H9 (cell line): ENCODE measurements at regions not wholly inside any gene's neighbourhood (a gene's known extent, or its start where the extent isn't known, plus 50 kb on each side); places are given as distances from the start of the nearest gene placed in this dataset.

ENCODE experiments used
- DNase-seq: peaks from one replicate; pipeline ENCODE4 v3.0.0-alpha.2; 2017
- H2AFZ ChIP-seq: one replicate; pipeline ENCODE4 v1.6.1; 2013; ENCODE audit warnings: mild to moderate bottlenecking, low read length, control low read depth, moderate library complexity
- H2AK5ac ChIP-seq: 2 replicates; pipeline ENCODE4 v1.6.1; 2013; ENCODE audit warnings: low read length, control low read depth, mixed read lengths; ENCODE audit not compliant: insufficient read length
- H2BK120ac ChIP-seq: one replicate; pipeline ENCODE4 v1.6.1; 2013; ENCODE audit warnings: low read depth, mild to moderate bottlenecking, low read length, control low read depth, inconsistent platforms; ENCODE audit not compliant: poor library complexity, severe bottlenecking
- H2BK12ac ChIP-seq: 2 replicates; pipeline ENCODE4 v1.6.1; 2013; ENCODE audit warnings: low read length, control low read depth, mixed read lengths, low read depth; ENCODE audit not compliant: insufficient read length
- H2BK15ac ChIP-seq: 2 replicates; pipeline ENCODE4 v1.6.1; 2013; ENCODE audit warnings: low read depth, low read length, control low read depth
- H2BK20ac ChIP-seq: one replicate; pipeline ENCODE4 v1.6.1; 2013; ENCODE audit warnings: low read depth, mild to moderate bottlenecking, low read length, control low read depth, inconsistent platforms; ENCODE audit not compliant: poor library complexity, severe bottlenecking
- H2BK5ac ChIP-seq: 2 replicates; pipeline ENCODE4 v1.6.1; 2013; ENCODE audit warnings: low read length, control low read depth, mixed read lengths; ENCODE audit not compliant: insufficient read length
- H3K14ac ChIP-seq: 2 replicates; pipeline ENCODE4 v1.6.1; 2013; ENCODE audit warnings: low read length, control low read depth; ENCODE audit not compliant: insufficient read depth
- H3K18ac ChIP-seq: 2 replicates; pipeline ENCODE4 v1.6.1; 2013; ENCODE audit warnings: low read depth, mild to moderate bottlenecking, mixed read lengths, low read length, control low read depth; ENCODE audit not compliant: insufficient read length
- H3K23ac ChIP-seq: 2 replicates; pipeline ENCODE4 v1.6.1; 2013; ENCODE audit warnings: low read length, control low read depth, mixed read lengths, low read depth; ENCODE audit not compliant: insufficient read length
- H3K23me2 ChIP-seq: 2 replicates; pipeline ENCODE4 v1.6.1; 2013; ENCODE audit warnings: low read depth, mild to moderate bottlenecking, mixed read lengths, low read length, control low read depth; ENCODE audit not compliant: insufficient read length, poor library complexity, severe bottlenecking
- H3K27ac ChIP-seq: 2 replicates; pipeline ENCODE4 v1.5.1; 2013; ENCODE audit warnings: low read length, control low read depth, mixed read lengths, low read depth; ENCODE audit not compliant: insufficient read length
- H3K27me3 ChIP-seq: 2 replicates; pipeline ENCODE4 v1.6.1; 2013; ENCODE audit warnings: low read length, control low read depth, inconsistent platforms; ENCODE audit not compliant: insufficient read depth
- H3K4ac ChIP-seq: 2 replicates; pipeline ENCODE4 v1.6.1; 2013; ENCODE audit warnings: low read depth, mild to moderate bottlenecking, control low read depth, inconsistent platforms, low read length, moderate library complexity
- H3K4me1 ChIP-seq: 2 replicates; pipeline ENCODE4 v1.6.1; 2013; ENCODE audit warnings: low read length, control low read depth, inconsistent platforms; ENCODE audit not compliant: insufficient read depth
- H3K4me2 ChIP-seq: 2 replicates; pipeline ENCODE4 v1.6.1; 2013; ENCODE audit warnings: low read length, control low read depth, mixed read lengths; ENCODE audit not compliant: insufficient read length, insufficient read depth
- H3K56ac ChIP-seq: 2 replicates; pipeline ENCODE4 v1.6.1; 2013; ENCODE audit warnings: low read depth, mild to moderate bottlenecking, mixed read lengths, low read length, control low read depth; ENCODE audit not compliant: insufficient read length
- H3K79me1 ChIP-seq: 2 replicates; pipeline ENCODE4 v1.6.1; 2013; ENCODE audit warnings: low read depth, mild to moderate bottlenecking, moderate library complexity, low read length, control low read depth, inconsistent platforms; ENCODE audit not compliant: insufficient read depth, poor library complexity, severe bottlenecking
- H3K79me2 ChIP-seq: 2 replicates; pipeline ENCODE4 v1.6.1; 2013; ENCODE audit warnings: low read length, control low read depth, inconsistent platforms; ENCODE audit not compliant: insufficient read depth
- H3K9ac ChIP-seq: 2 replicates; pipeline ENCODE4 v1.6.1; 2013; ENCODE audit warnings: low read length, control low read depth, mixed read lengths; ENCODE audit not compliant: insufficient read length; ENCODE audit errors: extremely low read depth
- H3K9me3 ChIP-seq: one replicate; pipeline ENCODE4 v1.6.1; 2013; ENCODE audit warnings: low read depth, low read length, inconsistent platforms; ENCODE audit not compliant: control insufficient read depth
- H3T11ph ChIP-seq: one replicate; pipeline ENCODE4 v1.6.1; 2013; ENCODE audit warnings: mild to moderate bottlenecking, low read length, control low read depth, inconsistent platforms
- H4K20me1 ChIP-seq: one replicate; pipeline ENCODE4 v1.6.1; 2013; ENCODE audit not compliant: control insufficient read depth, insufficient read length, insufficient read depth
- H4K5ac ChIP-seq: 2 replicates; pipeline ENCODE4 v1.6.1; 2013; ENCODE audit warnings: low read depth, mild to moderate bottlenecking, mixed read lengths, low read length, control low read depth; ENCODE audit not compliant: insufficient read length
- H4K8ac ChIP-seq: replicated peaks from 2 replicates; pipeline ENCODE4 v1.6.1; 2013; ENCODE audit warnings: low read length, control low read depth, mixed read lengths, low read depth; ENCODE audit not compliant: insufficient read length
- H4K91ac ChIP-seq: 2 replicates; pipeline ENCODE4 v1.6.1; 2013; ENCODE audit warnings: low read depth, mild to moderate bottlenecking, moderate library complexity, mixed read lengths, low read length, control low read depth; ENCODE audit not compliant: insufficient read length
- H3K27ac Mint-ChIP-seq, 3 experiments: 2 replicates in 2 of 3; 3 replicates in 1 of 3; pipeline ENCODE4 v1.8.0; 2020 to 2021; ENCODE audit warnings: mixed read lengths in 3 of 3, mild to moderate bottlenecking in 1 of 3, moderate library complexity in 1 of 3
- H3K27me3 Mint-ChIP-seq: 2 replicates; pipeline ENCODE4 v1.8.0; 2021; ENCODE audit warnings: low read depth, mild to moderate bottlenecking, moderate library complexity, mixed read lengths
- H3K36me3 Mint-ChIP-seq, 3 experiments: 2 replicates in 2 of 3; 3 replicates in 1 of 3; pipeline ENCODE4 v1.8.0; 2020 to 2021; ENCODE audit warnings: low read depth in 3 of 3, mixed read lengths in 3 of 3; ENCODE audit not compliant: insufficient read depth in 1 of 3
- H3K4me1 Mint-ChIP-seq, 2 experiments: 2 replicates each; pipeline ENCODE4 v1.8.0; 2020; ENCODE audit warnings: mixed read lengths in 2 of 2
- H3K4me3 Mint-ChIP-seq, 2 experiments: 2 replicates in 1 of 2; 3 replicates in 1 of 2; pipeline ENCODE4 v1.8.0; 2020 to 2021; ENCODE audit warnings: mild to moderate bottlenecking in 2 of 2, mixed read lengths in 2 of 2, moderate library complexity in 1 of 2
- H3K9me3 Mint-ChIP-seq, 2 experiments: 2 replicates in 1 of 2; 3 replicates in 1 of 2; pipeline ENCODE4 v1.8.0; 2020; ENCODE audit warnings: mild to moderate bottlenecking in 2 of 2, mixed read lengths in 2 of 2, moderate library complexity in 1 of 2
- WGBS: extraction: QIAGEN DNeasy Blood & Tissue Kit; methylation state at CpG from one replicate; pipeline ENCODE4 v1.1.7; 2013; ENCODE audit warnings: missing lambda C conversion rate, low lambda C conversion rate, mixed read lengths; ENCODE audit not compliant: insufficient read length; ENCODE audit errors: extremely low coverage; 5-methylcytosine and 5-hydroxymethylcytosine counted together
- TF ChIP-seq, protein P1 (sequence below): fragments of 200-600 bp; sonication (generic); conservative IDR thresholded peaks from 3 replicates; pipeline ENCODE4 v1.8.0; 2021; ENCODE audit warnings: antibody characterized with exemption, mild to moderate bottlenecking

DNA sequence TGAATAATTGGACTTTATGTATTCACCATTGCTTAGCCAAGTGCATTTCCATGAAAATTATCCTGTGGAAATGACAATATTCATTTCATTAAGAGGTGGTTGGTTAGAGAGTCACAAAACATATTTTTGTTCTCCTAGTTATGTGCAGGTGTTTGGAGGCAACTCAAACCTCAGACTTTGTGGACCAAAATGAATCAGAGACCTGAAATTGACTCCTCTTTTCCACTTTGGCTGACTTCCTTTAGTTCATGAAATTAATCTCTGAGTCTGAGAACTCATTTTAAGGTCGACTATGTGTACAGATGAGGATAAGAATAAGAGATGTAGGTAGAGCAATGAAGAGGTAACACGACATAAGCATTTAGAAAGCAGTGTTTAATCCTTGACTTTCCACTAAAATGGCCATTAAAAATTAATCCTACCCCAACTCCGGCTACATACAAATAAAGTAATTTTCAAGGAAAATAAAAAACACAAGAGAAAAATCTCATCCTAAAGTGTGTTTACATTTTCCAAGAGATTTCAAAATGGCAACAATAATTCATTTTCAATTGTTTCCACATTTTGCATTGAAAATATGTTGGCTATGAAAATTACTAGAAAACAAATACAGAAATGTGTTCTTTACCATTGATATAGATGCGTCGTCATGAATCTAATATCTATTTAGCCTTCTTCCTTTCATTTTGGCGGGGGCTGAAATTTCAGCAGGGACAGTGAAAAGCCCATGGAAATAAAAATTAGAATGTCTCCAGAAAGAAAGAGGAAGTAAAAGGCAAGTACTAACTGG, 185.4 kb upstream of the CSNK1A1L start:
- H2BK12ac ChIP-seq = no peak overlapping the region
- no peak overlapping the region for H3K4me3 Mint-ChIP-seq
- H3K14ac ChIP-seq = no peak overlapping the region
- H3T11ph ChIP-seq = no peak overlapping the region
- peaks cover 2% of the 10 kb centered on the region; the same call in 1 of the 2 replicates for H3K27me3 Mint-ChIP-seq
- H3K4ac ChIP-seq = no peak overlapping the region
- H4K20me1 ChIP-seq = no peaks in the 10 kb centered on the region
- no peaks in the 10 kb centered on the region for H3K4me1 Mint-ChIP-seq
- no peaks in the 10 kb centered on the region; the same call in 1 of the 2 replicates for H3K4me1 ChIP-seq
- no peaks in the 10 kb centered on the region for H3K9me3 ChIP-seq
- whole genome bisulfite sequencing = no CpG with 5 or more reads among the region's 6 CpGs
- no peak overlapping the region for H2BK5ac ChIP-seq
- H2BK15ac ChIP-seq = no peak overlapping the region
- peaks cover 0 to 5% of the 10 kb centered on the region in 2 experiments; a peak in 2 of 5 replicates for H3K9me3 Mint-ChIP-seq
- no peak overlapping the region for H3K18ac ChIP-seq
- H3K79me1 ChIP-seq = no peaks in the 10 kb centered on the region
- H4K91ac ChIP-seq = no peak overlapping the region
- H3K79me2 ChIP-seq = no peaks in the 10 kb centered on the region
- H3K23ac ChIP-seq = no peak overlapping the region
- H3K23me2 ChIP-seq = no peaks in the 10 kb centered on the region
- no peak overlapping the region for H3K4me2 ChIP-seq
- no peak overlapping the region for H2AFZ ChIP-seq
- no peak overlapping the region for H4K8ac ChIP-seq
- no peak overlapping the region for H3K9ac ChIP-seq
- no peak overlapping the region for H3K56ac ChIP-seq
- TF ChIP-seq, protein P1, sequence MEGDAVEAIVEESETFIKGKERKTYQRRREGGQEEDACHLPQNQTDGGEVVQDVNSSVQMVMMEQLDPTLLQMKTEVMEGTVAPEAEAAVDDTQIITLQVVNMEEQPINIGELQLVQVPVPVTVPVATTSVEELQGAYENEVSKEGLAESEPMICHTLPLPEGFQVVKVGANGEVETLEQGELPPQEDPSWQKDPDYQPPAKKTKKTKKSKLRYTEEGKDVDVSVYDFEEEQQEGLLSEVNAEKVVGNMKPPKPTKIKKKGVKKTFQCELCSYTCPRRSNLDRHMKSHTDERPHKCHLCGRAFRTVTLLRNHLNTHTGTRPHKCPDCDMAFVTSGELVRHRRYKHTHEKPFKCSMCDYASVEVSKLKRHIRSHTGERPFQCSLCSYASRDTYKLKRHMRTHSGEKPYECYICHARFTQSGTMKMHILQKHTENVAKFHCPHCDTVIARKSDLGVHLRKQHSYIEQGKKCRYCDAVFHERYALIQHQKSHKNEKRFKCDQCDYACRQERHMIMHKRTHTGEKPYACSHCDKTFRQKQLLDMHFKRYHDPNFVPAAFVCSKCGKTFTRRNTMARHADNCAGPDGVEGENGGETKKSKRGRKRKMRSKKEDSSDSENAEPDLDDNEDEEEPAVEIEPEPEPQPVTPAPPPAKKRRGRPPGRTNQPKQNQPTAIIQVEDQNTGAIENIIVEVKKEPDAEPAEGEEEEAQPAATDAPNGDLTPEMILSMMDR = no peak
- H2BK20ac ChIP-seq = no peak overlapping the region
- H3K36me3 Mint-ChIP-seq = peaks cover 0 to 5% (median 0%) of the 10 kb centered on the region in 3 experiments; a peak in 1 of 7 replicates
- H2AK5ac ChIP-seq = no peak overlapping the region
- H4K5ac ChIP-seq = no peak overlapping the region
- H2BK120ac ChIP-seq = no peak overlapping the region
- no peaks in the 10 kb centered on the region; the same call in 1 of the 2 replicates for H3K27me3 ChIP-seq
- DNase-seq = no peak
- H3K27ac Mint-ChIP-seq = no peak overlapping the region; a peak in 1 of 7 replicates
- no peak overlapping the region for H3K27ac ChIP-seq
